GM12878 (cell line): ENCODE measurements at regions not wholly inside any gene's neighbourhood (a gene's known extent, or its start where the extent isn't known, plus 50 kb on each side); places are given as distances from the start of the nearest gene placed in this dataset.

ENCODE experiments used
- ATAC-seq: fragments of 200-7000 bp; cut with Tn5 transposase; 3 replicates; pipeline ENCODE4 v1.9.1; 2020; ENCODE audit warnings: mild to moderate bottlenecking, moderate library complexity
- BruUV-seq: library from RNA; stranded (reverse); fragments of 400-500 nt; replicated peaks from 2 replicates; lab custom pipeline; 2021; lab: Mats Ljungman, UMichigan
- CTCF ChIA-PET: fragments of 300-600 bp; sonication (Branson Sonifier 250); formaldehyde crosslinking; extraction: SDS; loops from one replicate; lab custom pipeline; 2021; ENCODE audit warnings: inconsistent platforms; lab: Yijun Ruan, JAX
- POLR2A ChIA-PET: fragments of 350-600 bp; formaldehyde crosslinking; extraction: SDS; loops from one replicate; lab custom pipeline; 2021; ENCODE audit warnings: inconsistent platforms; lab: Charles Lee
- RAD21 ChIA-PET: fragments of 300-600 bp; sonication (Branson Sonifier 250); formaldehyde crosslinking; loops from one replicate; lab custom pipeline; 2023; ENCODE audit warnings: antibody characterized with exemption; ENCODE audit not compliant: unreplicated experiment; lab: Charles Lee
- SMC1A ChIA-PET: fragments of 300-600 bp; sonication (Branson Sonifier 250); formaldehyde crosslinking; loops from one replicate; lab custom pipeline; 2023; ENCODE audit not compliant: unreplicated experiment, uncharacterized antibody; lab: Charles Lee
- DNase-seq: peaks from one replicate; pipeline ENCODE4 v3.0.0-alpha.2; 2011; ENCODE audit warnings: low read depth, low spot score
- FAIRE-seq: peaks from 3 replicates; lab custom pipeline; 2011; peaks lifted over from hg19 to GRCh38; lab: Jason Lieb, UNC
- H2AFZ ChIP-seq: 2 replicates; pipeline ENCODE4 v1.6.0; 2011; ENCODE audit warnings: low read depth, low read length, control low read depth; ENCODE audit not compliant: control insufficient read depth
- H3K27ac ChIP-seq: 2 replicates; pipeline ENCODE4 v1.5.1; 2011; ENCODE audit warnings: control low read depth; ENCODE audit not compliant: control insufficient read depth, insufficient read depth
- H3K27me3 ChIP-seq, 2 experiments: replicated peaks in 1 of 2; 2 replicates each; pipeline versions ENCODE4 v1.6.0 to v1.6.1; 2011; ENCODE audit warnings: low read length in 1 of 2; ENCODE audit not compliant: control insufficient read depth in 2 of 2, insufficient read depth in 2 of 2
- H3K36me3 ChIP-seq, 2 experiments: 2 replicates each; pipeline ENCODE4 v1.5.1; 2011; ENCODE audit warnings: low read length in 1 of 2; ENCODE audit not compliant: control insufficient read depth in 2 of 2, insufficient read depth in 2 of 2
- H3K4me1 ChIP-seq: 2 replicates; pipeline ENCODE4 v1.6.1; 2011; ENCODE audit warnings: mild to moderate bottlenecking, low read length, moderate library complexity, mixed read lengths; ENCODE audit not compliant: control insufficient read depth, insufficient read depth
- H3K4me2 ChIP-seq: 2 replicates; pipeline ENCODE4 v1.6.0; 2011; ENCODE audit warnings: control low read depth; ENCODE audit not compliant: control insufficient read depth, insufficient read depth
- H3K4me3 ChIP-seq: fragments of 200-600 bp; sonication (generic); 2 replicates; pipeline ENCODE4 v1.5.1; 2016
- H3K79me2 ChIP-seq: 2 replicates; pipeline ENCODE4 v1.6.0; 2011; ENCODE audit warnings: low read length; ENCODE audit not compliant: control insufficient read depth, insufficient read depth
- H3K9ac ChIP-seq: 2 replicates; pipeline ENCODE4 v1.8.0; 2011; ENCODE audit warnings: low read length, control low read depth, mixed read lengths; ENCODE audit not compliant: control insufficient read depth, insufficient read depth
- H3K9me3 ChIP-seq: replicated peaks from 3 replicates; pipeline ENCODE4 v1.5.1; 2011; ENCODE audit warnings: mild to moderate bottlenecking, low read length; ENCODE audit not compliant: control insufficient read depth, insufficient read depth
- H4K20me1 ChIP-seq: 2 replicates; pipeline ENCODE4 v1.6.0; 2011; ENCODE audit not compliant: control insufficient read depth, insufficient read depth
- ATF2 ChIP-seq: IDR thresholded peaks from 2 replicates; pipeline ENCODE4 v1.6.1; 2012; ENCODE audit warnings: low read length, inconsistent platforms
- BACH1 ChIP-seq: fragments of 450-650 bp; IDR thresholded peaks from 2 replicates; pipeline ENCODE4 v1.6.1; 2017; ENCODE audit warnings: mild to moderate bottlenecking, borderline replicate concordance
- BCL11A ChIP-seq: IDR thresholded peaks from 2 replicates; pipeline ENCODE4 v1.6.1; 2011; ENCODE audit warnings: low read depth, low read length
- CBX5 ChIP-seq: sonication (generic); IDR thresholded peaks from 2 replicates; pipeline ENCODE4 v1.6.1; 2016; ENCODE audit warnings: low read depth, moderate library complexity, mild to moderate bottlenecking, inconsistent platforms
- E4F1 ChIP-seq: fragments of 450-650 bp; IDR thresholded peaks from 2 replicates; pipeline ENCODE4 v1.6.1; 2018; ENCODE audit warnings: borderline replicate concordance, mild to moderate bottlenecking; ENCODE audit not compliant: partially characterized antibody
- EED ChIP-seq: sonication (generic); IDR thresholded peaks from 2 replicates; pipeline ENCODE4 v1.6.1; 2016; ENCODE audit warnings: antibody characterized with exemption, low read depth
- ESRRA ChIP-seq: IDR thresholded peaks from 2 replicates; pipeline ENCODE4 v1.6.1; 2012; ENCODE audit warnings: mild to moderate bottlenecking, low read length, improper control_type of control experiment
- MYC ChIP-seq: IDR thresholded peaks from 2 replicates; pipeline ENCODE4 v1.6.1; 2011; ENCODE audit warnings: mild to moderate bottlenecking, low read length, moderate library complexity, inconsistent platforms; ENCODE audit not compliant: insufficient read depth, insufficient replicate concordance, insufficient read length, severe bottlenecking
- NR2F1 ChIP-seq: fragments of 450-650 bp; conservative IDR thresholded peaks from 2 replicates; pipeline ENCODE4 v1.6.1; 2017; ENCODE audit warnings: mild to moderate bottlenecking
- RELB ChIP-seq: fragments of 450-650 bp; IDR thresholded peaks from 2 replicates; pipeline ENCODE4 v1.6.1; 2017; ENCODE audit warnings: low read depth, mild to moderate bottlenecking, moderate library complexity
- STAT1 ChIP-seq: fragments of 450-650 bp; conservative IDR thresholded peaks from 2 replicates; pipeline ENCODE4 v1.6.1; 2014; ENCODE audit warnings: antibody characterized with exemption, mild to moderate bottlenecking
- TBL1XR1 ChIP-seq: IDR thresholded peaks from 2 replicates; pipeline ENCODE4 v1.6.1; 2012; ENCODE audit warnings: low read depth, low read length, improper control_type of control experiment
- TCF7 ChIP-seq: IDR thresholded peaks from 2 replicates; pipeline ENCODE4 v1.6.1; 2014; ENCODE audit warnings: antibody characterized with exemption, borderline replicate concordance
- WGBS: methylation state at CpG from one replicate; pipeline ENCODE4 v1.1.6; 2016; ENCODE audit warnings: low lambda C conversion rate; ENCODE audit not compliant: insufficient replicate concordance, insufficient coverage; ENCODE audit errors: missing lambda C conversion rate; 5-methylcytosine and 5-hydroxymethylcytosine counted together
- in situ Hi-C: fragments of 300-500 bp; cut with MboI; formaldehyde crosslinking; loops from 9 replicates; pipeline ENCODE4 v1.14.3; 2018; ENCODE audit warnings: mixed read lengths
- intact Hi-C: fragments of 100-400 bp; cut with micrococcal nuclease; formaldehyde crosslinking; loops from one replicate; pipeline ENCODE4 v1.14.2; 2022; ENCODE audit not compliant: unreplicated experiment

- Histone ChIP-seq H3K4me3 (no peak overlapping the region), H3K36me3 (no peaks in the 10 kb centered on the region), H3K27me3 (no peaks in the 10 kb centered on the region), H3K4me1 (no peaks in the 10 kb centered on the region), H2AFZ (no peak overlapping the region), H3K4me2 (no peak overlapping the region), H3K27ac (no peak overlapping the region), H3K9ac (no peak overlapping the region), H3K9me3 (no peaks in the 10 kb centered on the region), H4K20me1 (no peaks in the 10 kb centered on the region), H3K79me2 (no peaks in the 10 kb centered on the region)
- ChIA-PET POLR2A (no interaction called here), RAD21 (interaction anchor here (1.2 kb wide), 1 partner anchor 42 kb away, joined by 5 read pairs; no protein-coding TSS in a partner anchor), CTCF (no interaction called here), SMC1A (interaction anchor here (0.7 to 1.2 kb wide), 5 partner anchors 18 to 252 kb away, joined by 3 to 5 read pairs (median 3); no protein-coding TSS in a partner anchor)
- FAIRE-seq = no peak
- no peak for ATAC-seq
- in situ Hi-C loops = no loop called here
- TF ChIP-seq EED (no peak), TBL1XR1 (no peak), NR2F1 (no peak), STAT1 (no peak), TCF7 (no peak), RELB (no peak), BACH1 (no peak), E4F1 (no peak), ESRRA (no peak), CBX5 (no peak), MYC (no peak), BCL11A (no peak), ATF2 (no peak)
- no peak for DNase-seq
- no TSS peak for BruUV-seq
- intact Hi-C loops = no loop called here
- WGBS = 0% methylated on average over 2 of the region's 2 CpGs
These were observed 188.6 kb upstream of the FKBP1C start for GRCh38 chr6:63022631-63023030.
